GM08714 (cell line): ENCODE measurements at regions not wholly inside any gene's neighbourhood (a gene's known extent, or its start where the extent isn't known, plus 50 kb on each side); places are given as distances from the start of the nearest gene placed in this dataset.

ENCODE experiments used
- H3K4me3 ChIP-seq: fragments of 200-500 bp; sonication (Bioruptor generic); 2 replicates; pipeline ENCODE4 v1.5.1; 2014; ENCODE audit warnings: mild to moderate bottlenecking, low read length, inconsistent platforms
- ZNF274 ChIP-seq: IDR thresholded peaks from 2 replicates; pipeline ENCODE4 v1.6.1; 2012; ENCODE audit warnings: mild to moderate bottlenecking, low read depth, low read length

DNA sequence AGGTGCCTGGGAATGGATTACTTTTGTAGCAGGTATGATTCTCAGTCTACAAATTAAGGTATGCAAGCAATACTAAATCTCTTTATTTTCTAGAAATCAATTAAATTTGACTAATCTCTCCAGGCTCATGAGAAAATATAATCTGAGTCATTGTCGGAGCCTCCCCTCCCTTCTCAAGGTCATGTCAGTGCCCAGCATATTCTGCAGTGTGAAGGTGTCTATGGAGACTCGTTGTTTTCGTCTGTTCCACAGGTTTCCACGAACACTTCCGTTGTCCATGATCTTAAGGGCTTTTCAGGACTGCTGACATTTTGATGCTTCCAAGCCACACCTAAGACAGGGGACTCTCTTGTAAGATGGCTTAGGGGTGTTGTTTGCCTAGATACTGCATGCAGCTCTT, 56.6 kb upstream of the SCOC start:
- no peak for TF ChIP-seq ZNF274
- no peak overlapping the region for H3K4me3 ChIP-seq

DNA sequence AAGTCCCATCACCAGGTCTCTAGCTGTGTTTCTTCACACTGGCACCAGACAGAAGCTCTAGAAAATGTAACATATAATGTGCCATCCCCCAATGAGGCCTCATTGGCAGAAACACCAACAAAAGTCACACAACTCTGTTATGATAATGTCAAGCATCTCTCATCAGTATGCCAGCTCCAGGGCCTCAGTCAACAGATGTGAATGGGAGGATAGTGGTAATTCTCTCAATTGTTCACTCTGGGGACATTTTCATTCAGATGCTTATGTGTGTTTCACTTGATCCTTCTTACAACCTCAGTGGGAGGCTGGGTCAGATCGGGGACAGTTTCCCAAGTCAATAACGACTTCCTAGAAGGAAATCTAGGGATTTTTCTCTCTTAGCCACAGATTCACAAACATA, 57.5 kb upstream of the SCOC start:
- no peak for TF ChIP-seq ZNF274
- no peak overlapping the region for H3K4me3 ChIP-seq

DNA sequence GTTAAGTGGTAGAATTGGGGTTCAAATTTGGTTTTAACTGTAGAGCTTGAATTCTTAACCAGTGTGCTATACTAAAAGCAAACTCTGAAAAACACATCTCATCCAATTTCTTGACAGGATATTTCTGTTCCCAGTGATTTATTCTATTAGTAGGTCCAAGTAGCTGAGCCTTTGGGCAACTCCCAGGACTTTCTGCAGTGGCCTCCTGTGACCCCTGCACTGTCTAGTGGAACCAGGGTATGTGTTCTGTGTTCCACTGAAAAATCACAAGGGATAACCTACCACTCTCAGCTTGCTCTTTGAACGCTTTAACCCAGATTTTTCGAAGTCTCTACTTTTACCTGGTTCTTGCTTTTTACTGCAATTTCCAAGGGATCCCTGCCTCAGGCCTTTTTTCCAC, 58.0 kb upstream of the SCOC start:
- TF ChIP-seq ZNF274: no peak
- no peak overlapping the region for H3K4me3 ChIP-seq

DNA sequence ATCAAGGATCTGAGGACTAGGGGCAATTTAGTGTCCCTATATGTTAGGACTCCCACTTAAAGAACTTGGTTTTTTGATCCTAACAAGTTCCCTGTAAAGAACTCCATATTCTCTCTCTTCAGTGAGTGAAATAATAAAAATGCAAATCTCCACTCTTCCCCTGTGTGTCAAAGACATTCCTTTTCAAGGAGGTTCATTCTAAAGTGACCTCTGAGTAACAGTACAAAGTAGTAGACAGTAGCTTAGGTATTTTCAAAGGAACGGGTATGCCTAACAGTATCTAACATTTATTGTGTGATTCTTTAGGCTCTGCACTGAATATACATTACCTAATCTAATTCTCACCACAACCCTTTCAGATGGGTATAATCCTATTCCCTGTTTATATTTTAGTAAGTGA, 58.4 kb upstream of the SCOC start:
- TF ChIP-seq ZNF274: no peak
- no peak overlapping the region for H3K4me3 ChIP-seq

DNA sequence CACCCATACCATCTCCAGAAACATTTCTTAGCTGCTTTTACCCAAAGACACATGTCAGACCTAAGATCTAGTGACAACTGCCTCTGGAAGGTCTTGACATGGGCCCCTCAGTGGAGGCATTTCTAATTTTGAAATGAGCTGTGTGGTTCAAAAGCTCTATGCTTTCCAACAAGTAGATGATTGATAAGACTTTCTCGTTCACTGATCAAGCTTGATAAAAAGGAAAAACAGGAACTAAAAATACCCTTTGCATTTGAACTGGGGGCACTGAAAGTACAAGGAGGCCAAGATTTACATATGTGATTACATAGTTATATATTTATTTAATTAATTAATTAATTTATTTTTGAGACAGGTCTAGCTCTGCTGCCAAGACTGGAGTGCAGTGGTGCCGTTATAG, 61.3 kb upstream of the SCOC start:
- TF ChIP-seq ZNF274: no peak
- no peak overlapping the region for H3K4me3 ChIP-seq

DNA sequence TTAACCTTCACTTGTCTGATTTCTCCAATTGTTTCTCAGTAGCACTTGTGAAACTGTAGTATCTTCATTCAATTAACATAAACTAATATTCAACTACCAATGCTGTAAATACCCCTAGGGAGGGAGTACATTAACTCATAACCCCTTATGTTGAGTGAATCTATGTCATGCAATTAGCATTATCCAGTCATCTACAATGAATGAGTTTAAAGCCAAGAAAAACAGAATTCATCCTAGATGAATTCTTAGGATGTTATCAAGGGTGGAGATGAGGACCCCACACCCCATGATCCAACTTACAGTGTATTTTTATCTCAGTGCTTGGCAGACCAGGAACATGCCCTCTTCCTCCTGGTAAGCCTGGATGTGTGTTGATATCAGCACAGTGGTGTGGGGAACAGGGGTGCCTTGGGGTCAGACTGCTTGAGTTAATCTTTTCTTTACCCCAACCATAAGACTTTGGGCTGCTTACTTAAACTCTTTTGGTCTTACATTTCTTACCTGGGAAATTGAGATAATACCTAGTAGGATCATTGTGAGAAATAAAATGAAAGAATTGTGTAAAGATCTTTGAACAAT, 62.1 kb upstream of the SCOC start:
- no peak overlapping the region for H3K4me3 ChIP-seq
- no peak for TF ChIP-seq ZNF274

DNA sequence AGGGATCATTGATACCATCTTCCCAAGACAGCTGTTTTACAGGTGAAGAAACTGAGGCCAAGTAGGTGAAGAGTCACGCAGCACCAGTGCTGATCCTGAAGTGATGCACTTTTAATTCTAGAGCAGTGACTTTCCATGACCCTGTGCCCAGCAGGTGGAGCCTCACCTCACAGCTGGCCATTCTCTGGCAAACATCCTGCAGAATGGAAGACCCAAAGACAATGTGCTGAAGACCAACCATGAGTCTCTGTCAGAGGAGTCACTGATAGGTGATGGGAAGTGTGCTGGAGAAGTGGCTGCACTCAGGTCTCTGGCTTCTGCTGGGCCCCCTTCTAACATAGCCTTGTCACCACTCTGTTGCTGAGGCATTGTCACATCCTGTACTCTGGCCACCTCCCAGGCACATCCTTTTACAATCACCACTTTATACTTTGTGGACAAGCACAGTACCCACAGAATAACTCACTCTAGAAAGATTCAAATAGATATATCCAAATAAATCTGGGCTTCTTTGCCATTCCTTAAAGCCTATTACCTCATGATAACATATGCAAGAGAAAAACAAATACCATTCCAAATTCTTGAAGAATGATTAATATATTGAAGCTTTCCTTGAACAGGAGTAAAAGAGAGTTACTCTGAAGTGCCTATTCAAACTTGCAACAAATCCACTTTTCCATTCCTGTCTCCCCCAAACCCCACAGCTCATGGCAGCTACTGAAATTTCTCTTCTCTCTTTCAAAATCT, 64.1 kb upstream of the SCOC start:
- H3K4me3 ChIP-seq: no peak overlapping the region
- TF ChIP-seq ZNF274: no peak

DNA sequence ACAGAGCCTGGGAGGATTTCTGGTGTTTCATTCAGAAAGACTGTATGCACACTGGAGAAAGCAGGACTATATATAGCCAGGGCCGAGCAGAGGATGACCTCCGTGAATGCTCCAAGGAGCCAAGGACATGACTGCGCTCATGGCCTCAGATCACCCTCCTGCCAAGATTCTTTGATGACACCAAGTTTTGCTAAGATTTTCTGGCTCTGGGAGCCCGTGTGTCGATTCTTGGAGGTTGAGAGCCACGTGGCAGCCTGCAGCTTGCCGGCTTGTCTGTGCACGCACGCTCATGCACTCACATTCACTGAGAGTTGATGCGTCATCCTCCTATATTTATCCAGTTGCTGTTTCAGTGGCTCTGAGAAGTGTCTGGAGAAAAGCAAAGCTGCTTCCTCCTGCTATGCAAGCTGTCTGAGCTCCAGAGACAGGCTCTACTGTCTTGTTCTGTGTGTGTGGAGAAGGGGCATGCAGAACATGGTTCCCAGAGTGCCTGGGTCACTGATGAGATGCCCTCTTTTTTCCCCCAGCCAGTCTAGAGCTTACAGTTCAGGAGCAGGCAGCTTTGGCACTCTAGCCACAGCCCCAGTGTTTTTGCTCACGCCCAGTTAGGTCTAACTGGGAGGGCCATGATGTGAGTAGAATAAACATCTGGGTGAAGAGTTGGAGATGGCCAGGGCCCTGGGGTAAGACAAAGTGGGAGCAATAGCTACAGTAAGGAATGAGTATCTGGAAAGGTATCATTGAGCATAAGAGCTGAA, 64.9 kb upstream of the SCOC start:
- no peak for TF ChIP-seq ZNF274
- no peak overlapping the region for H3K4me3 ChIP-seq

DNA sequence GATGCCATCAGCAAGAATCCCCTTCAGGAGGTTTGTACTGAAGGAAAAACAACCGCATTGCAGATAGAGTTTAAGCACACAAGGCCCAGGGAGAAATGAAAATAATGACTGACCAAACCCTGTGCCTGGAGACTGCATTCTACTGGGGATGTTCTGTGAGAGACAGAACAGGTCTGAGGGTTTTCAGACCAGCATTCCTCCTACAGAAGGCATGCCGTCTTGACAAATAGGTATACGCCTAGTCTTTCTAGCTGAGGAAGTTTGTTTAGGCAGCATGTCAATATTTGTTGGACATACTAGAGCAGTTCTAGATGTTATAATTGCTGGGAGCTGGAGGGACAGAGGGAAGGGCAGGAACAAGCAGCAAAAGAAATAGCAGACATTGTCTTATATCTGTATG, 68.4 kb upstream of the SCOC start:
- no peak overlapping the region for H3K4me3 ChIP-seq
- no peak for TF ChIP-seq ZNF274

DNA sequence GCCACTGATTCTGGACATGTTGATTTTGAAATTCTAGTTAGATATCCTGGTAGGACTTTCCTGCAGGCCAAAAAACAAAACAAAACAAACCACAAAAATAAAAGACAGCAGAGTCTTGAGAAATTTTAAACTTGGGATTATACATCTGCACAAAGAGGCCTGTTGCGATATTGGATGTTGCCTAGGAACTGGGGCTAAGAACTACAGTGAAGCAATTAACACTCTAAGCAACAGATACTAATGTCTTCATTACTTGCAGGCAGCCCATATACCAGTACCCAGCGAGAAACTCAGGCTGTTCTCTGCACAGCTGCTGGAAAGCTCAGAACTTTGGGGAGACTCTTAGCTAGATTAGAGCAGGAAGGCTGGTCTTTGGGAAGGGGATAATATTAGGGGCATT, 69.1 kb upstream of the SCOC start:
- no peak overlapping the region for H3K4me3 ChIP-seq
- TF ChIP-seq ZNF274: no peak

DNA sequence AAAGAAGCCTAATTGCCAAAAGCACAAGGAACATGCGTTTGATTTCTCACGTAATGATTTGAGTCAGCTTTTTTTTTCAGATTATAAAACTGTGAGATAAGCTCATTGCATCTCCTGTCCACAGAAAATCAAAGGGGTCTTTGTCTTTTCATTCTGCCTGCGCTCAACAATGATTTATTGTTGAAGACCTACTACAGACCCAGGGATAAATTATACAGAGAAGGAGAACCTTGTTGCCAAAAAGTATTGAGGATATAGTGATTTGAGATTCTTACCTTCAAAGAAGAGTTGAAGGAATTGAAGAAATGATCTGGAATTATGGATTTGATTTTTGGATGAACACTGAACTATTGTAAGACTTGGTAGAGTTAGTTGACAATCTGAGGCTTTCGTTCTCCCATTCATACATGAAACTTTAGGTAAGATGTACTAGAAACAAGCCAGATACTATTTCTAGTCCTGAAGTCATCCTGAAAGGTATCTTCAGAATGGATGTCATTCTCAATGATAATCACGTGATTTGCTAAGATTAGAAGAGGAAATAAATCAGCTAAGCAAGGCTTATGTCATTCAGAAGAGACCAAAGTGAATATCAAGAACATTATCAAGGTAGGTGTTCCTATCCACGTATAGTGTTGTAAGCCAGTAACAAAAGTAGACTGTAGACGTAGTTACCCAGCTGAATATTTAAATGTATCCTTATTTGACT, 71.1 kb upstream of the SCOC start:
- TF ChIP-seq ZNF274: no peak
- no peak overlapping the region for H3K4me3 ChIP-seq

DNA sequence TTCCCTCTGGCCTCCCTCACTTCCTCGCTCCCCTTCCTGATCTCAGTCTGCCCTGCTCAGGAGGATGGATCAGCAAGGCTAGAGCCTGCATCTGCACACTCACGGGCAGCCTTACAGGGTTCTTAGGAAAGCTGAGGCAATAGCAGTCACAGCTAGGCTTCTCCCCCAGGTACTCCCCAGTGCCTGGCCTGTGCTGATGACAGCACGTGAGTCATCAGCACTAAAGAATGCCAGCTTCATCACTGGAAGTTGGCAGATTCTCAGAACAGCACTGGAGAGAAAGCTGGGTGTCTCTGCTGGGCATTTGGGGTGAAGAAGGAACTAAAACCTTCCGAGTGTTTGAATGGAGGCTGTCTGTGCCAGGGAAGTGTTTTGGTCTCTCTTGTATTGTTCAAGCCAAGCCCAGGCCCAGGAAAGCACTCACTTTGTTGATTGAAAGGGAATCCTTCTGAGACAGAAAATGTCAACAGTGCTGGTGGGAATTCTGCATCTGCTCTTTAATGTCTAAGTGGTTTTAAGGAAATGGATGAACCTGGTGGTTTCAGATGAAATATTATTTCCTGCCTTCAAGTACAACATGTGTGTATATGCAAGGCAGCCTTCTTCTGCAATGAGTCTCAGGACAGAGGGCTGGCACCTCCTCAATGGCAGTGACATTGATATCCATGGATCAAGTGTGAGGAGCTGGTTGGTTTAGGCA, 73.0 kb upstream of the SCOC start:
- TF ChIP-seq ZNF274: no peak
- H3K4me3 ChIP-seq: no peak overlapping the region

DNA sequence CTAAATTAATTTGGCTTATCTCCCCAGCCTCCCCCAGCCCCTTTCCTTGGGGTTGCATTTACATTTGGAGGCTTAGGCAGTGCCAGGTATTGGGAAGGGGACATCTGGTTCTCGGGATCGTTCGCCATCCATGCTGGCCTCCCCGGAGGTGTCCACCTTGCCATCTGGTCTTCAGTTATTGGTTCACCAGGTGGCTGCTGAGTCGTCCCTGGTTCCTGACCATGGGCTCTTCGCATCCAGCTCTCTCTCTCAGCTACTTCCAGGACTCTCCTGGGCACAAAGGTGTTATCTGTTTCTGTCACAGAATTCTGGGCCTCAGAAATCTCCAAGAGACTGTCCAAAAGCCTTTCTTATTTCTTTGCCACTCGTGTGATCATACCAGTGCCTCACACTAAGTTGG, 75.4 kb upstream of the SCOC start:
- no peak for TF ChIP-seq ZNF274
- no peak overlapping the region for H3K4me3 ChIP-seq

DNA sequence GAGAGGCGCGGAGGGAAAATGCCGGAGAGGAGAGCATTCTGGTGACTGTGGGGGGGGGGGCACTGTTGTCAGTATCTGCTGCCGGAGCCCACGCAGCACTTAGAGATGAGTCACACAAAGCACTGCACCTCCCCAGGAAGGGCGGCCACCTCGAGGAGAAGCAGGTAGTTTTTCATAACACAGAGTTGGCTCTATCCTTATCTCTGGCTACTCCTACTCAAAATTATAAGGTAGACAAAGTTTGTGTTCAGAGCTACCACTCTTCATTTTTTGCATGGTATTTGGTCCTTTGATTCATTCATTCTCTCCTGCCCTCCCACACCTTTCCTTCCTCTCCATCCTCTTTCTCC, 76.2 kb upstream of the SCOC start:
- no peak for TF ChIP-seq ZNF274
- H3K4me3 ChIP-seq: no peak overlapping the region
